ENCODE measurements at regions not wholly inside any gene's neighbourhood (a gene's known extent, or its start where the extent isn't known, plus 50 kb on each side); places are given as distances from the start of the nearest gene placed in this dataset.

GRCh38 chr1:108066808-108067207, 101.8 kb upstream of the VAV3 start:
- Histone ChIP-seq H3K36me3 (ENCODE audit: control insufficient read depth, insufficient read depth, low read length) (no peaks in the 10 kb centered on the region), H3K4me3 (ENCODE audit: low read depth, low read length) (no peak overlapping the region), H3K27me3 (ENCODE audit: control insufficient read depth, insufficient read depth, low read length) (no peaks in the 10 kb centered on the region)
- DNase-seq (ENCODE audit: low read depth): no peak
- TF ChIP-seq CTCF (IDR thresholded peaks at IDR 0.05; ENCODE audit: insufficient read depth, low read length, poor library complexity, severe bottlenecking): no peak

DNA sequence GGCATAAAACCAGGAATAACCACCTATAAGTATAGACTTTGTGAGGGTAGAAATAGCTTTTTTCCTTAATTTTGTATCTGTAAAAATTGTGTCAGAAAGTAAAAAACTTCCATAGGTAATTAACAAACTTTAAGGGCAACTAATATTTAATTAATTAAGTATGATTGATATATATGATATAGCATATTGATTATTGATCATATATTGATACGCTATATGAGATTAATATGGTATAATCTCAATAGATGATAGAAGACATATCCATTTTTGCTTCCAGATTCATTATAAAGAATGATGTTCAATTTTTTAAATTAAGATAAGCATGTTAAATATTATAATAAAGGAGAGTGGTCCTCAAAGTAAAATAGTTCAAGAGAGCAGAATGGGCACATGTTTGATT, 99.3 kb upstream of the VAV3 start:
- TF ChIP-seq CTCF (IDR thresholded peaks at IDR 0.05; ENCODE audit: insufficient read depth, low read length, poor library complexity, severe bottlenecking): no peak
- DNase-seq (ENCODE audit: low read depth): no peak

DNA sequence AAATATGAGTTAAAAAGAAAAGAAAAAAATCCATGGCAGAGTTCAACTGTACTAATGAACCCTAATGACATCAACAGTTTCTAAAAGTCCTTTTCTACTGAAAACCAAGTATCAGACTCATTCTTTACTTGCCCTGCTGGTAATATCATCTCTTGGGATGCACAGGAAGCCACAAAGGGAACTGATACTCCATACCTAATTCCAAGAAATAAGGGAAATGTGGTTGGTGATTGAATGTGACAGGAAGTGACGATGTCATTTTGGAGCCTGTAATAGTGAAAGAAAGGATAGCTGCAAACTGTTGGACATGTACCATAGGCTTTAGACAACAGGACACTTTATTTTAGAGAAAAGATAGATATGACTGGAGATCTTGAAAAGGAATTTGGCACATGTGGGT, 98.7 kb upstream of the VAV3 start:
- TF ChIP-seq CTCF (IDR thresholded peaks at IDR 0.05; ENCODE audit: insufficient read depth, low read length, poor library complexity, severe bottlenecking): no peak

More for the DNA sequence above, 99.3 kb upstream of the VAV3 start:
- H3K36me3 ChIP-seq (ENCODE audit: control insufficient read depth, insufficient read depth, low read length): no peaks in the 10 kb centered on the region
- H3K27me3 ChIP-seq (ENCODE audit: control insufficient read depth, insufficient read depth, low read length): no peaks in the 10 kb centered on the region
- H3K4me3 ChIP-seq (ENCODE audit: low read depth, low read length): no peak overlapping the region

DNA sequence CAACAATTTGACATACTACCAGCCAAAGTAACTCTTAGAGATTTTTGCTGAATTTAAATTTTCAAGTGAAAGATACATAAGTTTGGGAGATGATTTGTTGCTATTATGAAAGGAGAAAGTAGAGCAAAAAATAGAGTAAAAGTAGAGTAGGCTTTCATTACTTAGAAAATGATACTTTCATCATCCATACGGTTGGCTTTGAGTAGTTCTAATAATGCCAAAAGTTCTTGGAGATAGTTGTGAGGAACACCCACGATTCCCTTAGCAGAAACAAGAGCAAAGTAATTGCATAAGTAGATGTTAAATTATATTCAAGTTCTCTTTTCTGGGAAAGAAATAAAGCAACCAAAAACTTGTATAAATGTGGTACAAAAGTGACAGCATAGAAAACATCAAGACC, 95.0 kb upstream of the VAV3 start:
- no peak for DNase-seq (ENCODE audit: low read depth)
- H3K4me3 ChIP-seq (ENCODE audit: low read depth, low read length): no peak overlapping the region
- TF ChIP-seq CTCF (IDR thresholded peaks at IDR 0.05; ENCODE audit: insufficient read depth, low read length, poor library complexity, severe bottlenecking): no peak
- H3K27me3 ChIP-seq (ENCODE audit: control insufficient read depth, insufficient read depth, low read length): no peaks in the 10 kb centered on the region
- H3K36me3 ChIP-seq (ENCODE audit: control insufficient read depth, insufficient read depth, low read length): no peaks in the 10 kb centered on the region

More for the DNA sequence above, 98.7 kb upstream of the VAV3 start:
- H3K4me3 ChIP-seq (ENCODE audit: low read depth, low read length): no peak overlapping the region
- H3K27me3 ChIP-seq (ENCODE audit: control insufficient read depth, insufficient read depth, low read length): no peaks in the 10 kb centered on the region
- no peak for DNase-seq (ENCODE audit: low read depth)
- no peaks in the 10 kb centered on the region for H3K36me3 ChIP-seq (ENCODE audit: control insufficient read depth, insufficient read depth, low read length)

- DNase-seq (ENCODE audit: low read depth): no peak
- no peak for TF ChIP-seq CTCF (IDR thresholded peaks at IDR 0.05; ENCODE audit: insufficient read depth, low read length, poor library complexity, severe bottlenecking)
- no peaks in the 10 kb centered on the region for H3K27me3 ChIP-seq (ENCODE audit: control insufficient read depth, insufficient read depth, low read length)
- no peaks in the 10 kb centered on the region for H3K36me3 ChIP-seq (ENCODE audit: control insufficient read depth, insufficient read depth, low read length)
- H3K4me3 ChIP-seq (ENCODE audit: low read depth, low read length): no peak overlapping the region
These were observed 92.6 kb upstream of the VAV3 start for GRCh38 chr1:108057541-108057940.

DNA sequence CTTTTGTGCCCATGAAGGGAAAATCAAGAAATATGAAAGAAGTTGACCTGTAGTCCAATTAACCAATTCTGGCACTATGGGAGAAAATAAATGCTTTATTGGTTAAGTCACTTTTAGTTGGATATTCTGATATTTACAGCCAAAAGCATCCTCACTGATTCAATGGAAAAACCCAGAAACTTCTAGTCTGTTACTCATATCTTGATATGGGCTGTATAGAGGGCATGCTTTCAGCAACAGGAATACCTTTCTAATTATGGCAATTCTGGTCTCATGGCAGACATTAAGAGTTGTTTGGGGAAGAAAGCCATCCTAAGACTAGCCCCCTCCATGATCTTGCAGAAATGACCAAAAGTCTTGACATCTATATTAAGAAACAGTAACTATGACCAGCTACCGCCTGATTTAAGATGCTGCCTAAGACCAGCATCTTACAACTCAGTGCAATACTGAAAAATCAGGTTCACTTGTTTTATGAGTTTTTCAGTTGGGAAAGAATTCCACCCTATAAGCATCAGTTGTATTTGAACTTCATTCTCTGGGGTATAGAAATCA, 91.5 kb upstream of the VAV3 start:
- H3K27me3 ChIP-seq (ENCODE audit: control insufficient read depth, insufficient read depth, low read length): no peaks in the 10 kb centered on the region
- TF ChIP-seq CTCF (IDR thresholded peaks at IDR 0.05; ENCODE audit: insufficient read depth, low read length, poor library complexity, severe bottlenecking): no peak
- H3K4me3 ChIP-seq (ENCODE audit: low read depth, low read length): no peak overlapping the region
- no peak for DNase-seq (ENCODE audit: low read depth)
- no peaks in the 10 kb centered on the region for H3K36me3 ChIP-seq (ENCODE audit: control insufficient read depth, insufficient read depth, low read length)

Data from kidney epithelial cell (primary cell).